ENCODE measurements at regions not wholly inside any gene's neighbourhood (a gene's known extent, or its start where the extent isn't known, plus 50 kb on each side); places are given as distances from the start of the nearest gene placed in this dataset.

- H3K4me3 Mint-ChIP-seq (ENCODE audit: unreplicated experiment), result no peak overlapping the region
- H3K9me3 Mint-ChIP-seq (ENCODE audit: unreplicated experiment), result no peaks in the 10 kb centered on the region
- no peaks in the 10 kb centered on the region for H3K27me3 Mint-ChIP-seq (ENCODE audit: insufficient read depth, unreplicated experiment)
- ChIA-PET CTCF (interaction anchor here (0.7 kb wide), 1 partner anchor 66 kb away, joined by 3 read pairs; no protein-coding TSS in a partner anchor), POLR2A (no interaction called here)
- no peak overlapping the region for H3K4me3 ChIP-seq (ENCODE audit: low read depth, low read length)
- no TSS peak for BruUV-seq (replicated peaks)
- H3K9me3 ChIP-seq, result no peaks in the 10 kb centered on the region
- DNase-seq, result no peak
- H3K27ac Mint-ChIP-seq (ENCODE audit: unreplicated experiment), result no peak overlapping the region
- no peaks in the 10 kb centered on the region for H3K4me1 Mint-ChIP-seq (ENCODE audit: low read depth, unreplicated experiment)
- no peaks in the 10 kb centered on the region for H3K27me3 ChIP-seq (replicated peaks; ENCODE audit: control insufficient read depth, insufficient read depth, low read length)
- no peaks in the 10 kb centered on the region for H3K36me3 Mint-ChIP-seq (ENCODE audit: insufficient read depth, unreplicated experiment)
- intact Hi-C loops (cut with micrococcal nuclease; ENCODE audit: unreplicated experiment), result no loop called here
- no peak for TF ChIP-seq CTCF (IDR thresholded peaks at IDR 0.05; ENCODE audit: insufficient read depth in 1 of 2, low read depth in 1 of 2, low read length in 1 of 2, severe bottlenecking in 1 of 2, unreplicated experiment in 1 of 2)
- H3K4me1 ChIP-seq, result peaks cover 5% of the 10 kb centered on the region; the same call in 1 of the 2 replicates
- H3K36me3 ChIP-seq (ENCODE audit: control insufficient read depth, insufficient read depth, low read length), result no peaks in the 10 kb centered on the region
Measured at GRCh38 chr4:180615746-180616145, 1627.5 kb upstream of the TENM3 start.

GRCh38 chr4:180617196-180617595 lies 1626.0 kb upstream of the TENM3 start:
- no peak for TF ChIP-seq CTCF (IDR thresholded peaks at IDR 0.05; ENCODE audit: insufficient read depth in 1 of 2, low read depth in 1 of 2, low read length in 1 of 2, severe bottlenecking in 1 of 2, unreplicated experiment in 1 of 2)
- no peaks in the 10 kb centered on the region for H3K9me3 ChIP-seq
- no peak overlapping the region for H3K4me3 ChIP-seq (ENCODE audit: low read depth, low read length)
- Mint-ChIP-seq H3K4me1 (ENCODE audit: low read depth, unreplicated experiment) (no peaks in the 10 kb centered on the region), H3K9me3 (ENCODE audit: unreplicated experiment) (no peaks in the 10 kb centered on the region), H3K27ac (ENCODE audit: unreplicated experiment) (no peak overlapping the region), H3K36me3 (ENCODE audit: insufficient read depth, unreplicated experiment) (no peaks in the 10 kb centered on the region), H3K27me3 (ENCODE audit: insufficient read depth, unreplicated experiment) (no peaks in the 10 kb centered on the region), H3K4me3 (ENCODE audit: unreplicated experiment) (no peak overlapping the region)
- intact Hi-C loops (cut with micrococcal nuclease; ENCODE audit: unreplicated experiment), result no loop called here
- CTCF ChIA-PET, result no interaction called here
- POLR2A ChIA-PET, result no interaction called here
- H3K27me3 ChIP-seq (replicated peaks; ENCODE audit: control insufficient read depth, insufficient read depth, low read length), result no peaks in the 10 kb centered on the region
- peaks cover 5% of the 10 kb centered on the region; the same call in 1 of the 2 replicates for H3K4me1 ChIP-seq
- peak; percentile 22 to 44 for DNase-seq
- BruUV-seq (replicated peaks), result no TSS peak
- H3K36me3 ChIP-seq (ENCODE audit: control insufficient read depth, insufficient read depth, low read length), result no peaks in the 10 kb centered on the region

GRCh38 chr4:180618396-180618795 lies 1624.8 kb upstream of the TENM3 start:
- BruUV-seq (replicated peaks), result no TSS peak

More at GRCh38 chr4:180618396-180618795, 1624.8 kb upstream of the TENM3 start:
- Mint-ChIP-seq H3K9me3 (ENCODE audit: unreplicated experiment) (no peaks in the 10 kb centered on the region), H3K4me3 (ENCODE audit: unreplicated experiment) (no peak overlapping the region), H3K27ac (ENCODE audit: unreplicated experiment) (no peak overlapping the region), H3K4me1 (ENCODE audit: low read depth, unreplicated experiment) (no peaks in the 10 kb centered on the region), H3K36me3 (ENCODE audit: insufficient read depth, unreplicated experiment) (no peaks in the 10 kb centered on the region), H3K27me3 (ENCODE audit: insufficient read depth, unreplicated experiment) (no peaks in the 10 kb centered on the region)
- H3K4me1 ChIP-seq, result peaks cover 5% of the 10 kb centered on the region; the same call in 1 of the 2 replicates
- H3K9me3 ChIP-seq, result no peaks in the 10 kb centered on the region
- no peak for DNase-seq
- no peak for TF ChIP-seq CTCF (IDR thresholded peaks at IDR 0.05; ENCODE audit: insufficient read depth in 1 of 2, low read depth in 1 of 2, low read length in 1 of 2, severe bottlenecking in 1 of 2, unreplicated experiment in 1 of 2)
- H3K36me3 ChIP-seq (ENCODE audit: control insufficient read depth, insufficient read depth, low read length), result no peaks in the 10 kb centered on the region
- ChIA-PET CTCF (no interaction called here), POLR2A (no interaction called here)
- no peaks in the 10 kb centered on the region for H3K27me3 ChIP-seq (replicated peaks; ENCODE audit: control insufficient read depth, insufficient read depth, low read length)
- H3K4me3 ChIP-seq (ENCODE audit: low read depth, low read length), result no peak overlapping the region
- intact Hi-C loops (cut with micrococcal nuclease; ENCODE audit: unreplicated experiment), result no loop called here

Data from Caco-2 (cell line).